ENCODE measurements at regions not wholly inside any gene's neighbourhood (a gene's known extent, or its start where the extent isn't known, plus 50 kb on each side); places are given as distances from the start of the nearest gene placed in this dataset.

- no peak for FAIRE-seq
These were observed 57.6 kb upstream of the RTL6 start for GRCh38 chr22:44555597-44555996.

GRCh38 chr22:44555046-44555445, 57.0 kb upstream of the RTL6 start:
- FAIRE-seq = no peak
- no peak for TF ChIP-seq TAF1 (IDR thresholded peaks at IDR 0.05; ENCODE audit: borderline replicate concordance, low read depth, low read length)
- TF ChIP-seq POLR2A (IDR thresholded peaks at IDR 0.05; ENCODE audit: low read depth, low read length) = no peak
- TF ChIP-seq POLR2AphosphoS5 (IDR thresholded peaks at IDR 0.05; ENCODE audit: low read depth, low read length) = no peak
- DNase-seq (ENCODE audit: insufficient read length) = no peak

More at GRCh38 chr22:44555597-44555996, 57.6 kb upstream of the RTL6 start:
- TF ChIP-seq POLR2AphosphoS5 (IDR thresholded peaks at IDR 0.05; ENCODE audit: low read depth, low read length) (no peak), TAF1 (IDR thresholded peaks at IDR 0.05; ENCODE audit: borderline replicate concordance, low read depth, low read length) (no peak), POLR2A (IDR thresholded peaks at IDR 0.05; ENCODE audit: low read depth, low read length) (no peak)
- no peak for DNase-seq (ENCODE audit: insufficient read length)

- FAIRE-seq (no peak), DNase-seq (ENCODE audit: insufficient read length) (no peak)
- TF ChIP-seq POLR2AphosphoS5 (IDR thresholded peaks at IDR 0.05; ENCODE audit: low read depth, low read length) (no peak), POLR2A (IDR thresholded peaks at IDR 0.05; ENCODE audit: low read depth, low read length) (no peak), TAF1 (IDR thresholded peaks at IDR 0.05; ENCODE audit: borderline replicate concordance, low read depth, low read length) (no peak)
These were observed 56.4 kb upstream of the RTL6 start for GRCh38 chr22:44554411-44554810.

GRCh38 chr22:44550711-44551491, 52.9 kb upstream of the RTL6 start:
- TF ChIP-seq TAF1 (IDR thresholded peaks at IDR 0.05; ENCODE audit: borderline replicate concordance, low read depth, low read length) (no peak), POLR2AphosphoS5 (IDR thresholded peaks at IDR 0.05; ENCODE audit: low read depth, low read length) (no peak), POLR2A (IDR thresholded peaks at IDR 0.05; ENCODE audit: low read depth, low read length) (no peak)
- FAIRE-seq (no peak), DNase-seq (ENCODE audit: insufficient read length) (no peak)

- TF ChIP-seq POLR2A (IDR thresholded peaks at IDR 0.05; ENCODE audit: low read depth, low read length) (no peak), TAF1 (IDR thresholded peaks at IDR 0.05; ENCODE audit: borderline replicate concordance, low read depth, low read length) (no peak), POLR2AphosphoS5 (IDR thresholded peaks at IDR 0.05; ENCODE audit: low read depth, low read length) (no peak)
- FAIRE-seq (no peak), DNase-seq (ENCODE audit: insufficient read length) (no peak)
These were observed 51.7 kb upstream of the RTL6 start for GRCh38 chr22:44549701-44550100.

- TF ChIP-seq POLR2A (IDR thresholded peaks at IDR 0.05; ENCODE audit: low read depth, low read length) (no peak), TAF1 (IDR thresholded peaks at IDR 0.05; ENCODE audit: borderline replicate concordance, low read depth, low read length) (no peak), POLR2AphosphoS5 (IDR thresholded peaks at IDR 0.05; ENCODE audit: low read depth, low read length) (no peak)
- FAIRE-seq (no peak), DNase-seq (ENCODE audit: insufficient read length) (no peak)
These were observed 50.9 kb upstream of the RTL6 start for GRCh38 chr22:44548981-44549380.
